ENCODE measurements at regions not wholly inside any gene's neighbourhood (a gene's known extent, or its start where the extent isn't known, plus 50 kb on each side); places are given as distances from the start of the nearest gene placed in this dataset.

GRCh38 chr11:57890521-57890920, 128.9 kb downstream of the CTNND1 start:
- TF ChIP-seq SNAI2 (CRISPR knock-in tag; IDR thresholded peaks at IDR 0.05) (no peak), ARNTL (CRISPR knock-in tag; IDR thresholded peaks at IDR 0.05; ENCODE audit: borderline replicate concordance, low read depth) (no peak), ZFP3 (CRISPR knock-in tag; IDR thresholded peaks at IDR 0.05) (no peak), CSDC2 (CRISPR knock-in tag; IDR thresholded peaks at IDR 0.05) (no peak), PATZ1 (CRISPR knock-in tag; IDR thresholded peaks at IDR 0.05; ENCODE audit: borderline replicate concordance) (no peak), POU6F1 (CRISPR knock-in tag; IDR thresholded peaks at IDR 0.05; ENCODE audit: borderline replicate concordance, low read depth) (no peak), CSRNP3 (CRISPR knock-in tag; IDR thresholded peaks at IDR 0.05) (no peak)

Measured in SK-N-SH treated with all-trans-retinoic acid at 6 μM for 48 hours (cell line).